OCI-LY3 (cell line): ENCODE measurements at regions not wholly inside any gene's neighbourhood (a gene's known extent, or its start where the extent isn't known, plus 50 kb on each side); places are given as distances from the start of the nearest gene placed in this dataset.

Experiments
- EZH2phosphoT487 ChIP-seq: fragments of 200-600 bp; shearing (Covaris generic); IDR thresholded peaks from 2 replicates; pipeline ENCODE4 v1.6.1; 2018; ENCODE audit warnings: antibody characterized with exemption, mixed run types, low read depth
- TF ChIP-seq, protein P1 (sequence below): fragments of 200-600, 300-600 bp; sonication (generic); IDR thresholded peaks from 2 replicates; pipeline ENCODE4 v1.5.1; 2014; ENCODE audit warnings: antibody characterized with exemption, low read length, low read depth

DNA sequence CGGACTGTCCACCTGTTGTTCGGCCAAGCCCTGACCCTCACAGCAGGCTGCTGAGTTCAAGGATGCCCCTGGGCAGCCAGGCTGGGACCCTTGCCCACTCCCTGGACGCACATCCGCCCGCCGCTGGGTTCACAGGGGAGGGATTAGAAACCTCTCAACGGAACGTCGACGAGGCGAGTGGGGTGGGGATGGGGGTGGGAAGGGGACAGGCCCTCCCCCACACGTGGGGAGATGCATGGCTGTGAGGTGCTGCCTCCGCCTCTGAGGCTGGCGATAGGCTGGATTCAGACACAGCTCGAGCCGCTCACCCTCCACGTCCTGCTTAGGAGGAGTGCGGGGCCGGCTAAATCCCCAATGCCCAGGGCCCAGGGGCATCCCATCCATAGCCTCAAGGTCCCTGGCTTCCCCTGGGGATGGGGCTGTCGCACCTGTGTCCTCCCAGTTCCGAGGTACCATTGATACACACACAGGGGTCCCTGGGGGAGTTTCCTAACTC, 90.6 kb upstream of the BHLHE23 start:
- TF ChIP-seq, protein P1, sequence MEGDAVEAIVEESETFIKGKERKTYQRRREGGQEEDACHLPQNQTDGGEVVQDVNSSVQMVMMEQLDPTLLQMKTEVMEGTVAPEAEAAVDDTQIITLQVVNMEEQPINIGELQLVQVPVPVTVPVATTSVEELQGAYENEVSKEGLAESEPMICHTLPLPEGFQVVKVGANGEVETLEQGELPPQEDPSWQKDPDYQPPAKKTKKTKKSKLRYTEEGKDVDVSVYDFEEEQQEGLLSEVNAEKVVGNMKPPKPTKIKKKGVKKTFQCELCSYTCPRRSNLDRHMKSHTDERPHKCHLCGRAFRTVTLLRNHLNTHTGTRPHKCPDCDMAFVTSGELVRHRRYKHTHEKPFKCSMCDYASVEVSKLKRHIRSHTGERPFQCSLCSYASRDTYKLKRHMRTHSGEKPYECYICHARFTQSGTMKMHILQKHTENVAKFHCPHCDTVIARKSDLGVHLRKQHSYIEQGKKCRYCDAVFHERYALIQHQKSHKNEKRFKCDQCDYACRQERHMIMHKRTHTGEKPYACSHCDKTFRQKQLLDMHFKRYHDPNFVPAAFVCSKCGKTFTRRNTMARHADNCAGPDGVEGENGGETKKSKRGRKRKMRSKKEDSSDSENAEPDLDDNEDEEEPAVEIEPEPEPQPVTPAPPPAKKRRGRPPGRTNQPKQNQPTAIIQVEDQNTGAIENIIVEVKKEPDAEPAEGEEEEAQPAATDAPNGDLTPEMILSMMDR = no peak
- no peak for TF ChIP-seq EZH2phosphoT487
